Smooth muscle cell (in vitro differentiated cells): ENCODE measurements at regions not wholly inside any gene's neighbourhood (a gene's known extent, or its start where the extent isn't known, plus 50 kb on each side); places are given as distances from the start of the nearest gene placed in this dataset.

Experiments
- DNase-seq: peaks from one replicate; lab custom pipeline; 2025; ENCODE audit not compliant: unreplicated experiment; lab: John Stamatoyannopoulos, UW
- H2AFZ ChIP-seq: fragments of 200-600 bp; sonication (generic); 2 replicates; pipeline ENCODE4 v1.6.0; 2016; ENCODE audit warnings: antibody characterized with exemption, low read depth, mild to moderate bottlenecking
- H3F3A ChIP-seq: fragments of 200-600 bp; sonication (generic); 2 replicates; pipeline ENCODE4 v1.6.0; 2017; ENCODE audit warnings: antibody characterized with exemption, low read depth
- H3K27ac ChIP-seq: fragments of 200-600 bp; sonication (generic); 2 replicates; pipeline ENCODE4 v1.5.1; 2016; ENCODE audit warnings: low read depth, mild to moderate bottlenecking
- H3K27me3 ChIP-seq: fragments of 200-600 bp; sonication (generic); 2 replicates; pipeline ENCODE4 v1.6.1; 2016; ENCODE audit warnings: low read depth, mild to moderate bottlenecking
- H3K36me3 ChIP-seq: fragments of 200-600 bp; sonication (generic); 2 replicates; pipeline ENCODE4 v1.5.1; 2016; ENCODE audit warnings: low read depth
- H3K4me1 ChIP-seq: fragments of 200-600 bp; sonication (generic); 2 replicates; pipeline ENCODE4 v1.5.1; 2016; ENCODE audit warnings: low read depth
- H3K4me2 ChIP-seq: fragments of 200-600 bp; sonication (generic); 2 replicates; pipeline ENCODE4 v1.6.0; 2016; ENCODE audit warnings: mild to moderate bottlenecking
- H3K4me3 ChIP-seq: fragments of 200-600 bp; sonication (generic); 2 replicates; pipeline ENCODE4 v1.5.1; 2016; ENCODE audit warnings: mild to moderate bottlenecking
- H3K79me2 ChIP-seq: fragments of 200-600 bp; sonication (generic); 2 replicates; pipeline ENCODE4 v1.6.0; 2016; ENCODE audit warnings: low read depth, mild to moderate bottlenecking
- H3K9ac ChIP-seq: fragments of 200-600 bp; sonication (generic); 2 replicates; pipeline ENCODE4 v1.6.0; 2016; ENCODE audit warnings: low read depth
- H3K9me3 ChIP-seq: fragments of 200-600 bp; sonication (generic); replicated peaks from 2 replicates; pipeline ENCODE4 v1.5.1; 2016; ENCODE audit warnings: low read depth
- H4K20me1 ChIP-seq: fragments of 200-600 bp; sonication (generic); 2 replicates; pipeline ENCODE4 v1.6.0; 2016; ENCODE audit warnings: low read depth
- CTCF ChIP-seq: fragments of 200-600 bp; sonication (generic); IDR thresholded peaks from 2 replicates; pipeline ENCODE4 v1.5.1; 2017; ENCODE audit warnings: borderline replicate concordance, mild to moderate bottlenecking, antibody characterized with exemption; ENCODE audit not compliant: insufficient read depth, poor library complexity, severe bottlenecking
- WGBS: methylation state at CpG from one replicate; pipeline ENCODE4 v1.1.7; 2016; ENCODE audit warnings: low lambda C conversion rate; 5-methylcytosine and 5-hydroxymethylcytosine counted together

- Histone ChIP-seq H3K9me3 (no peaks in the 10 kb centered on the region), H3K27me3 (no peaks in the 10 kb centered on the region), H3K27ac (no peak overlapping the region), H3K4me2 (no peak overlapping the region), H3K79me2 (no peaks in the 10 kb centered on the region), H2AFZ (no peak overlapping the region), H3K4me1 (no peaks in the 10 kb centered on the region), H3K36me3 (no peaks in the 10 kb centered on the region), H3K9ac (no peak overlapping the region), H4K20me1 (no peaks in the 10 kb centered on the region), H3K4me3 (no peak overlapping the region), H3F3A (no peaks in the 10 kb centered on the region)
- TF ChIP-seq CTCF = no peak
- DNase-seq = no peak
- WGBS = 31% methylated on average over 1 of the region's 1 CpG
These were observed 173.1 kb downstream of the MFSD1 start for GRCh38 chr3:158974904-158975303.

GRCh38 chr3:158976966-158977365 lies 175.1 kb downstream of the MFSD1 start:
- DNase-seq = no peak
- H2AFZ ChIP-seq = no peak overlapping the region
- no peaks in the 10 kb centered on the region for H3F3A ChIP-seq
- no peak overlapping the region for H3K9ac ChIP-seq
- no peak overlapping the region for H3K4me3 ChIP-seq
- no peaks in the 10 kb centered on the region for H3K4me1 ChIP-seq
- no peaks in the 10 kb centered on the region for H3K9me3 ChIP-seq
- no peak overlapping the region for H3K4me2 ChIP-seq
- no peak for TF ChIP-seq CTCF
- no peaks in the 10 kb centered on the region for H3K27me3 ChIP-seq
- H3K36me3 ChIP-seq = no peaks in the 10 kb centered on the region
- H3K27ac ChIP-seq = no peak overlapping the region
- H3K79me2 ChIP-seq = no peaks in the 10 kb centered on the region
- WGBS = 91% methylated on average over 2 of the region's 2 CpGs
- no peaks in the 10 kb centered on the region for H4K20me1 ChIP-seq

GRCh38 chr3:158977497-158977896 lies 175.6 kb downstream of the MFSD1 start:
- WGBS = 79% methylated on average over 4 of the region's 4 CpGs
- no peaks in the 10 kb centered on the region for H4K20me1 ChIP-seq
- no peaks in the 10 kb centered on the region for H3K9me3 ChIP-seq
- no peak overlapping the region for H3K9ac ChIP-seq
- no peak overlapping the region for H3K4me3 ChIP-seq
- no peak overlapping the region for H2AFZ ChIP-seq
- H3K4me1 ChIP-seq = no peaks in the 10 kb centered on the region
- no peak for TF ChIP-seq CTCF
- no peaks in the 10 kb centered on the region for H3K27me3 ChIP-seq
- DNase-seq = no peak
- no peak overlapping the region for H3K27ac ChIP-seq
- no peaks in the 10 kb centered on the region for H3K79me2 ChIP-seq
- H3K4me2 ChIP-seq = no peak overlapping the region
- H3K36me3 ChIP-seq = no peaks in the 10 kb centered on the region
- H3F3A ChIP-seq = no peaks in the 10 kb centered on the region

GRCh38 chr3:158983216-158984099 lies 181.6 kb downstream of the MFSD1 start:
- Histone ChIP-seq H3K27ac (no peak overlapping the region), H3K4me2 (no peak overlapping the region), H3K9me3 (no peaks in the 10 kb centered on the region), H3K9ac (no peak overlapping the region), H2AFZ (no peak overlapping the region), H3K27me3 (no peaks in the 10 kb centered on the region), H4K20me1 (no peaks in the 10 kb centered on the region), H3K36me3 (no peaks in the 10 kb centered on the region), H3K4me1 (no peaks in the 10 kb centered on the region), H3K79me2 (no peaks in the 10 kb centered on the region), H3F3A (no peaks in the 10 kb centered on the region), H3K4me3 (no peak overlapping the region)
- 91% methylated on average over 5 of the region's 5 CpGs for WGBS
- no peak for DNase-seq
- TF ChIP-seq CTCF = no peak
